Keratinocyte (primary cell): ENCODE measurements at regions not wholly inside any gene's neighbourhood (a gene's known extent, or its start where the extent isn't known, plus 50 kb on each side); places are given as distances from the start of the nearest gene placed in this dataset.

Experiments used
- EZH2 ChIP-seq: IDR thresholded peaks from one replicate; pipeline ENCODE4 v1.6.1; 2012; ENCODE audit warnings: inconsistent platforms, mild to moderate bottlenecking, low read length, moderate library complexity
- TF ChIP-seq, protein P1 (sequence below), 3 experiments: IDR thresholded peaks in 1 of 3; conservative IDR thresholded peaks in 1 of 3; optimal IDR thresholded peaks in 1 of 3; 2 replicates in 2 of 3; 3 replicates in 1 of 3; pipeline versions ENCODE3 to v1.5.1; 2011; ENCODE audit warnings: low read length in 3 of 3, mild to moderate bottlenecking in 3 of 3, moderate library complexity in 2 of 3, control low read depth in 1 of 3, inconsistent platforms in 1 of 3; ENCODE audit not compliant: insufficient read depth in 2 of 3; ENCODE audit errors: extremely low read depth in 1 of 3

DNA sequence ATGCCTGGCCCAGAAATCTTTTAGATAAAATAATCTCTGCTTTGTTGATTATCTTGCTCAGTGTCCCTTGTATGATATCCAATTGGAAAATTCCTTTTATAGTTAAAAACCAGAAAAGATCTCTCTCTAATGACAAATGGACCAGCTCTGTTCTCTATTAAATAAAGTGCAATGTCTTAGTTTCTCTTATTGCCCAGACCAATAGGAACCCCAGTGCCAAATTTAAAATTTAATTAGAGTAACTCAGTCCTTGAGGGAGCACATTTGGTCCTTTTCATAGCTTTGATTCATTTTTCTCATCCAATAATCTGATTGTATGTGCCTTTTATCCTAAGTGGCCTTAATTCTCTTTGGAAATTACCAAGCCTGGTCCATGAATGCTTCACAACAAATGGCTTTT lies 158.9 kb upstream of the FOXK1 start:
- TF ChIP-seq, protein P1, sequence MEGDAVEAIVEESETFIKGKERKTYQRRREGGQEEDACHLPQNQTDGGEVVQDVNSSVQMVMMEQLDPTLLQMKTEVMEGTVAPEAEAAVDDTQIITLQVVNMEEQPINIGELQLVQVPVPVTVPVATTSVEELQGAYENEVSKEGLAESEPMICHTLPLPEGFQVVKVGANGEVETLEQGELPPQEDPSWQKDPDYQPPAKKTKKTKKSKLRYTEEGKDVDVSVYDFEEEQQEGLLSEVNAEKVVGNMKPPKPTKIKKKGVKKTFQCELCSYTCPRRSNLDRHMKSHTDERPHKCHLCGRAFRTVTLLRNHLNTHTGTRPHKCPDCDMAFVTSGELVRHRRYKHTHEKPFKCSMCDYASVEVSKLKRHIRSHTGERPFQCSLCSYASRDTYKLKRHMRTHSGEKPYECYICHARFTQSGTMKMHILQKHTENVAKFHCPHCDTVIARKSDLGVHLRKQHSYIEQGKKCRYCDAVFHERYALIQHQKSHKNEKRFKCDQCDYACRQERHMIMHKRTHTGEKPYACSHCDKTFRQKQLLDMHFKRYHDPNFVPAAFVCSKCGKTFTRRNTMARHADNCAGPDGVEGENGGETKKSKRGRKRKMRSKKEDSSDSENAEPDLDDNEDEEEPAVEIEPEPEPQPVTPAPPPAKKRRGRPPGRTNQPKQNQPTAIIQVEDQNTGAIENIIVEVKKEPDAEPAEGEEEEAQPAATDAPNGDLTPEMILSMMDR (optimal IDR thresholded peaks at IDR 0.05 in 1 of 3, IDR thresholded peaks at IDR 0.05 in 1 of 3, conservative IDR thresholded peaks at IDR 0.05 in 1 of 3; ENCODE audit: extremely low read depth in 1 of 3, insufficient read depth in 2 of 3, low read length in 3 of 3), result no peak
- TF ChIP-seq EZH2, result no peak
